ENCODE measurements at regions not wholly inside any gene's neighbourhood (a gene's known extent, or its start where the extent isn't known, plus 50 kb on each side); places are given as distances from the start of the nearest gene placed in this dataset.

DNA sequence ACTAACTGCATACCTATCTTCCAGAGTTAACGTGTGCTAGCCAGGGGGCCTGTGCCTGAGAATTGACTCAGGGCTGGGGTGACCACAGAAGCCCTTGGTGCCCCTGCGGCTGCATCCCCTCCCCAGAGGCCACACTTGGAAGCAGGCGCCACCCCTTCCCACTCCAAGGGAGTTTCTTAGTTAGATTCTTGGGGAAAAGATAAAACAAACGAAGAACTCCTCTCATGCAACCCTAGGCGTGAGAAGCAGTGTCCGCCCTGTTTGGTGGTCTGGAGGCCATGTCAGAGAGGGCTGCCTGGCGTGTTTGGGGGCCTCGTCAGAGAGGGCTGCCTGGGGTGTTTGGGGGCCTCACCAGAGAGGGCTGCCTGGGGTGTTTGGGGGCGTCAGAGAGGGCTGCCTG lies 50.3 kb upstream of the HGFAC start:
- Histone ChIP-seq H3K27me3 (ENCODE audit: control insufficient read depth, insufficient read depth, low read length) (no peaks in the 10 kb centered on the region), H3K4me3 (ENCODE audit: low read depth, low read length) (no peak overlapping the region), H3K36me3 (ENCODE audit: control insufficient read depth, insufficient read depth, low read length) (no peaks in the 10 kb centered on the region)
- TF ChIP-seq, protein P1, sequence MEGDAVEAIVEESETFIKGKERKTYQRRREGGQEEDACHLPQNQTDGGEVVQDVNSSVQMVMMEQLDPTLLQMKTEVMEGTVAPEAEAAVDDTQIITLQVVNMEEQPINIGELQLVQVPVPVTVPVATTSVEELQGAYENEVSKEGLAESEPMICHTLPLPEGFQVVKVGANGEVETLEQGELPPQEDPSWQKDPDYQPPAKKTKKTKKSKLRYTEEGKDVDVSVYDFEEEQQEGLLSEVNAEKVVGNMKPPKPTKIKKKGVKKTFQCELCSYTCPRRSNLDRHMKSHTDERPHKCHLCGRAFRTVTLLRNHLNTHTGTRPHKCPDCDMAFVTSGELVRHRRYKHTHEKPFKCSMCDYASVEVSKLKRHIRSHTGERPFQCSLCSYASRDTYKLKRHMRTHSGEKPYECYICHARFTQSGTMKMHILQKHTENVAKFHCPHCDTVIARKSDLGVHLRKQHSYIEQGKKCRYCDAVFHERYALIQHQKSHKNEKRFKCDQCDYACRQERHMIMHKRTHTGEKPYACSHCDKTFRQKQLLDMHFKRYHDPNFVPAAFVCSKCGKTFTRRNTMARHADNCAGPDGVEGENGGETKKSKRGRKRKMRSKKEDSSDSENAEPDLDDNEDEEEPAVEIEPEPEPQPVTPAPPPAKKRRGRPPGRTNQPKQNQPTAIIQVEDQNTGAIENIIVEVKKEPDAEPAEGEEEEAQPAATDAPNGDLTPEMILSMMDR (IDR thresholded peaks at IDR 0.05; ENCODE audit: insufficient read depth, low read length, poor library complexity, severe bottlenecking) = no peak
- DNase-seq (ENCODE audit: low read depth) = no peak
